T-helper 2 cell (primary cell): ENCODE measurements at regions not wholly inside any gene's neighbourhood (a gene's known extent, or its start where the extent isn't known, plus 50 kb on each side); places are given as distances from the start of the nearest gene placed in this dataset.

Source experiments
- DNase-seq, 5 experiments: peaks; one replicate each; pipeline versions ENCODE4 v3.0.0 to v3.0.0-alpha.2; 2012 to 2022

- no peak for DNase-seq
These were observed 137.7 kb upstream of the HDAC4 start for GRCh38 chr2:239538357-239539052.

- no peak for DNase-seq
These were observed 137.0 kb upstream of the HDAC4 start for GRCh38 chr2:239537633-239538356.

- DNase-seq, result no peak
These were observed 135.4 kb upstream of the HDAC4 start for GRCh38 chr2:239536186-239536585.

- no peak for DNase-seq
These were observed 134.8 kb upstream of the HDAC4 start for GRCh38 chr2:239535413-239536144.

- no peak for DNase-seq
These were observed 134.0 kb upstream of the HDAC4 start for GRCh38 chr2:239534581-239535412.

GRCh38 chr2:239533569-239534316 is 132.9 kb upstream of the HDAC4 start:
- no peak for DNase-seq

GRCh38 chr2:239532859-239533258 is 132.0 kb upstream of the HDAC4 start:
- no peak for DNase-seq

- DNase-seq, result no peak
These were observed 131.4 kb upstream of the HDAC4 start for GRCh38 chr2:239532250-239532649.

- DNase-seq, result no peak
These were observed 130.8 kb upstream of the HDAC4 start for GRCh38 chr2:239531456-239532241.

- no peak for DNase-seq
These were observed 130.0 kb upstream of the HDAC4 start for GRCh38 chr2:239530749-239531316.

GRCh38 chr2:239529313-239530015 is 128.6 kb upstream of the HDAC4 start:
- DNase-seq, result no peak

GRCh38 chr2:239528883-239529282 is 128.1 kb upstream of the HDAC4 start:
- no peak for DNase-seq

- DNase-seq, result no peak
These were observed 127.3 kb upstream of the HDAC4 start for GRCh38 chr2:239528146-239528545.

GRCh38 chr2:239526666-239527415 is 126.0 kb upstream of the HDAC4 start:
- DNase-seq, result no peak

GRCh38 chr2:239526038-239526437 is 125.2 kb upstream of the HDAC4 start:
- DNase-seq, result no peak

- no peak for DNase-seq
These were observed 123.1 kb upstream of the HDAC4 start for GRCh38 chr2:239523954-239524330.

- DNase-seq, result no peak
These were observed 122.5 kb upstream of the HDAC4 start for GRCh38 chr2:239523147-239523953.

GRCh38 chr2:239522740-239523119 is 121.9 kb upstream of the HDAC4 start:
- no peak for DNase-seq
